H1 (cell line): ENCODE measurements at regions not wholly inside any gene's neighbourhood (a gene's known extent, or its start where the extent isn't known, plus 50 kb on each side); places are given as distances from the start of the nearest gene placed in this dataset.

Source experiments
- CTCF ChIA-PET: fragments of 300-600 bp; sonication (Branson Sonifier 250); formaldehyde crosslinking; loops from one replicate; lab custom pipeline; 2021; ENCODE audit not compliant: partially characterized antibody; lab: Charles Lee
- POLR2A ChIA-PET: fragments of 300-600 bp; sonication (Branson Sonifier 250); formaldehyde crosslinking; loops from one replicate; lab custom pipeline; 2021; ENCODE audit warnings: inconsistent platforms; ENCODE audit not compliant: partially characterized antibody; lab: Charles Lee
- DNase-seq, 2 experiments: peaks; one replicate each; pipeline versions ENCODE4 v3.0.0 to v3.0.0-alpha.2; 2010 to 2022; ENCODE audit warnings: low spot score in 2 of 2, low read depth in 1 of 2, mixed read lengths in 1 of 2
- FAIRE-seq: peaks from 2 replicates; lab custom pipeline; 2011; peaks lifted over from hg19 to GRCh38; lab: Jason Lieb, UNC
- H2AFZ ChIP-seq: 2 replicates; pipeline ENCODE4 v1.8.1; 2012; ENCODE audit warnings: low read length, inconsistent platforms
- H2AK5ac ChIP-seq: 2 replicates; pipeline ENCODE4 v1.6.1; 2013; ENCODE audit warnings: low read depth, low read length
- H2BK120ac ChIP-seq: replicated peaks from 2 replicates; pipeline ENCODE3; 2013; ENCODE audit warnings: low read depth, low read length, inconsistent platforms
- H2BK12ac ChIP-seq: 2 replicates; pipeline ENCODE4 v1.6.1; 2013; ENCODE audit warnings: low read depth, low read length
- H2BK15ac ChIP-seq: 2 replicates; pipeline ENCODE4 v1.6.1; 2013; ENCODE audit warnings: low read length
- H2BK20ac ChIP-seq: 2 replicates; pipeline ENCODE4 v1.6.1; 2013; ENCODE audit warnings: low read length
- H2BK5ac ChIP-seq: 2 replicates; pipeline ENCODE4 v1.6.1; 2013; ENCODE audit warnings: low read depth, low read length
- H3K14ac ChIP-seq: 2 replicates; pipeline ENCODE4 v1.6.1; 2013; ENCODE audit warnings: inconsistent platforms; ENCODE audit not compliant: insufficient read length
- H3K18ac ChIP-seq: 2 replicates; pipeline ENCODE4 v1.6.1; 2013; ENCODE audit warnings: low read length; ENCODE audit errors: extremely low read depth
- H3K23ac ChIP-seq: 2 replicates; pipeline ENCODE4 v1.6.1; 2013; ENCODE audit warnings: inconsistent platforms; ENCODE audit not compliant: insufficient read length
- H3K23me2 ChIP-seq: 2 replicates; pipeline ENCODE4 v1.6.1; 2013; ENCODE audit warnings: low read depth, low read length
- H3K27ac ChIP-seq: 2 replicates; pipeline ENCODE4 v1.6.1; 2011; ENCODE audit warnings: low read depth, low read length, inconsistent platforms
- H3K27me3 ChIP-seq, 4 experiments: replicated peaks in 1 of 4; 1 replicate in 1 of 4; 2 replicates in 3 of 4; pipeline versions ENCODE4 v1.6.1 to v1.8.1; 2011 to 2013; ENCODE audit warnings: low read length in 3 of 4, mild to moderate bottlenecking in 3 of 4, inconsistent platforms in 2 of 4, mixed read lengths in 2 of 4, moderate library complexity in 1 of 4; ENCODE audit not compliant: control insufficient read depth in 3 of 4, insufficient read depth in 3 of 4; ENCODE audit errors: extremely low read depth in 1 of 4
- H3K36me3 ChIP-seq, 4 experiments: 2 replicates each; pipeline versions ENCODE4 v1.6.1 to v1.8.1; 2011 to 2013; ENCODE audit warnings: mild to moderate bottlenecking in 4 of 4, low read length in 3 of 4, moderate library complexity in 2 of 4, control low read depth in 1 of 4, inconsistent platforms in 1 of 4; ENCODE audit not compliant: insufficient read depth in 4 of 4, control insufficient read depth in 2 of 4
- H3K4ac ChIP-seq: replicated peaks from 2 replicates; pipeline ENCODE3; 2013; ENCODE audit warnings: low read length, low read depth, mixed read lengths, inconsistent platforms; ENCODE audit not compliant: insufficient read length
- H3K4me1 ChIP-seq, 4 experiments: replicated peaks in 1 of 4; 1 replicate in 1 of 4; 2 replicates in 3 of 4; pipeline versions ENCODE4 v1.6.1 to v1.8.1; 2011 to 2013; ENCODE audit warnings: low read length in 3 of 4, inconsistent platforms in 2 of 4, mixed read lengths in 1 of 4; ENCODE audit not compliant: insufficient read depth in 4 of 4, control insufficient read depth in 3 of 4
- H3K4me2 ChIP-seq, 2 experiments: 2 replicates each; pipeline versions ENCODE4 v1.6.1 to v1.8.1; 2011 to 2013; ENCODE audit warnings: low read depth in 2 of 2, low read length in 2 of 2, control low read depth in 1 of 2, inconsistent platforms in 1 of 2, mild to moderate bottlenecking in 1 of 2; ENCODE audit not compliant: insufficient read depth in 1 of 2
- H3K4me3 ChIP-seq, 4 experiments: fragments of 200-600, 300-600 bp in 1 of 4; sonication (generic), shearing (Covaris generic), sonication (Bioruptor Twin) in 1 of 4; 2 replicates each; pipeline versions ENCODE4 v1.5.1 to v1.8.1; 2011 to 2016; ENCODE audit warnings: low read length in 4 of 4, low read depth in 3 of 4, control low read depth in 2 of 4, inconsistent platforms in 2 of 4, mild to moderate bottlenecking in 2 of 4, mixed read lengths in 1 of 4, moderate library complexity in 1 of 4; ENCODE audit not compliant: insufficient read depth in 2 of 4; ENCODE audit errors: extremely low read depth in 1 of 4
- H3K56ac ChIP-seq: replicated peaks from 2 replicates; pipeline ENCODE3; 2013; ENCODE audit warnings: low read depth, mild to moderate bottlenecking, mixed read lengths, low read length, inconsistent platforms; ENCODE audit not compliant: insufficient read length
- H3K79me1 ChIP-seq: 2 replicates; pipeline ENCODE4 v1.6.1; 2013; ENCODE audit warnings: low read depth, low read length, control low read depth
- H3K79me2 ChIP-seq, 2 experiments: 2 replicates each; pipeline versions ENCODE4 v1.6.1 to v1.8.1; 2012 to 2013; ENCODE audit warnings: low read length in 2 of 2, mild to moderate bottlenecking in 2 of 2, inconsistent platforms in 1 of 2; ENCODE audit not compliant: insufficient read depth in 2 of 2, control insufficient read depth in 1 of 2
- H3K9ac ChIP-seq, 4 experiments: replicated peaks in 1 of 4; 1 replicate in 1 of 4; 2 replicates in 3 of 4; pipeline versions ENCODE4 v1.6.1 to v1.8.1; 2011 to 2013; ENCODE audit warnings: low read depth in 3 of 4, low read length in 3 of 4, control low read depth in 2 of 4, mild to moderate bottlenecking in 2 of 4, moderate library complexity in 2 of 4, inconsistent platforms in 1 of 4; ENCODE audit errors: extremely low read depth in 1 of 4
- H3K9me3 ChIP-seq, 2 experiments: 2 replicates each; pipeline versions ENCODE4 v1.6.1 to v1.8.1; 2012 to 2013; ENCODE audit warnings: mild to moderate bottlenecking in 2 of 2, moderate library complexity in 2 of 2, control low read depth in 1 of 2, inconsistent platforms in 1 of 2, low read depth in 1 of 2, low read length in 1 of 2, mixed read lengths in 1 of 2; ENCODE audit not compliant: insufficient read depth in 2 of 2
- H4K20me1 ChIP-seq, 2 experiments: replicated peaks in 1 of 2; 2 replicates each; pipeline versions ENCODE3 to v1.8.1; 2011 to 2013; ENCODE audit warnings: inconsistent platforms in 2 of 2, low read length in 2 of 2, mild to moderate bottlenecking in 1 of 2; ENCODE audit not compliant: insufficient read depth in 2 of 2, control insufficient read depth in 1 of 2
- H4K5ac ChIP-seq: 2 replicates; pipeline ENCODE4 v1.6.1; 2013; ENCODE audit warnings: low read length, low read depth, mixed read lengths, inconsistent platforms; ENCODE audit not compliant: insufficient read length
- H4K8ac ChIP-seq: 2 replicates; pipeline ENCODE4 v1.8.0; 2013; ENCODE audit warnings: mild to moderate bottlenecking, moderate library complexity, low read length, inconsistent platforms; ENCODE audit not compliant: insufficient read depth; ENCODE audit errors: extremely low read depth
- H4K91ac ChIP-seq: replicated peaks from 2 replicates; pipeline ENCODE3; 2013; ENCODE audit warnings: low read length, mixed read lengths, inconsistent platforms; ENCODE audit not compliant: insufficient read length
- BRCA1 ChIP-seq: IDR thresholded peaks from 2 replicates; pipeline ENCODE4 v1.6.1; 2012; ENCODE audit warnings: low read depth, low read length, improper control_type of control experiment
- E2F6 ChIP-seq: IDR thresholded peaks from 2 replicates; pipeline ENCODE4 v1.6.1; 2012; ENCODE audit warnings: inconsistent platforms
- MAX ChIP-seq: IDR thresholded peaks from 2 replicates; pipeline ENCODE4 v1.6.1; 2012; ENCODE audit warnings: inconsistent platforms
- WGBS, 2 experiments: shearing (Covaris generic) in 1 of 2; methylation state at CpG; one replicate each; pipeline versions ENCODE4 v1.1.6 to v1.1.7; 2013 to 2015; ENCODE audit warnings: low lambda C conversion rate in 2 of 2, mixed read lengths in 2 of 2, inconsistent platforms in 1 of 2, low coverage in 1 of 2, missing lambda C conversion rate in 1 of 2; ENCODE audit not compliant: insufficient replicate concordance in 2 of 2, insufficient coverage in 1 of 2, insufficient read length in 1 of 2; ENCODE audit errors: extremely low coverage in 1 of 2, missing lambda C conversion rate in 1 of 2; 5-methylcytosine and 5-hydroxymethylcytosine counted together

DNA sequence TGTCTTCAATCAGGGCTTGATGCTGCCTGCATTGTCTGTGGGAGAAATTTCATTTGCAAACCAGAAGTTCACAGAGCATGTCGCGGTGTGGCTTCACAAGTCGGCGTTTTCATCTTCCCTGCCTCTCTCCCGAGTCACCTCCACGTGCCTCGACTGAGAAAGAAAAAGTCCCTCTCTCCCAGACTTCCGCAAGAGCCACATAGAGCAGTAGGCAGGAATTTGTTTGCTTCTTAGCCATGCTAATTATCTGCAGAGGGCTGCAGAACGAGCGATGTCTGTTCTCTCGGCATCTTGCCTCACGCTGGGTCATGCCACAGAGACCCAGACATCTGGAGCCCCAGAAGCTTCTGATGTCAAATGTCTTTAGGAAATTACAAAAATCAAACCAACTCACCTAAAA is 272.2 kb downstream of the TCF7L2 start:
- no peak overlapping the region for H3K18ac ChIP-seq
- TF ChIP-seq BRCA1 (no peak), MAX (0 out of 2 replicates have a peak, but pooled peaks have one; percentile 24), E2F6 (peak; percentile 55)
- H3K27ac ChIP-seq, result no peak overlapping the region
- WGBS, 2 experiments, result 71% methylated on average over 12 of the region's 12 CpGs; no CpG with 5 or more reads in 1 of the 2 experiments
- H3K36me3 ChIP-seq, result no peaks in the 10 kb centered on the region
- ChIA-PET POLR2A (no interaction called here), CTCF (interaction anchor here (1.1 to 1.8 kb wide), 2 partner anchors 13 to 80 kb away, joined by 4 read pairs; no protein-coding TSS in a partner anchor)
- H2BK12ac ChIP-seq, result no peak overlapping the region
- no peaks in the 10 kb centered on the region for H3K4me1 ChIP-seq
- H2AFZ ChIP-seq, result 0 out of 2 replicates have a peak overlapping the region, but pooled peaks have one; percentile 11
- H3K23ac ChIP-seq, result no peak overlapping the region
- H3K14ac ChIP-seq, result no peak overlapping the region
- DNase-seq (peak in 1 of 2 experiments; percentile 44), FAIRE-seq (no peak)
- no peaks in the 10 kb centered on the region for H3K79me1 ChIP-seq
- H4K8ac ChIP-seq, result no peak overlapping the region
- no peak overlapping the region for H2BK5ac ChIP-seq
- no peak overlapping the region for H3K4me3 ChIP-seq
- no peak overlapping the region for H2BK15ac ChIP-seq
- H3K56ac ChIP-seq, result no peak overlapping the region
- peaks cover 0 to 2% (median 2%) of the 10 kb centered on the region in 4 experiments; a peak in 2 of 7 replicates for H3K27me3 ChIP-seq
- no peaks in the 10 kb centered on the region for H3K23me2 ChIP-seq
- no peak overlapping the region for H4K5ac ChIP-seq
- H3K9me3 ChIP-seq, result no peaks in the 10 kb centered on the region
- H3K4ac ChIP-seq, result no peak overlapping the region
- no peak overlapping the region for H3K9ac ChIP-seq
- no peaks in the 10 kb centered on the region for H4K20me1 ChIP-seq
- H3K79me2 ChIP-seq, result no peaks in the 10 kb centered on the region
- H3K4me2 ChIP-seq, result no peak overlapping the region
- H2BK20ac ChIP-seq, result no peak overlapping the region
- H2AK5ac ChIP-seq, result no peak overlapping the region
- H2BK120ac ChIP-seq, result no peak overlapping the region
- H4K91ac ChIP-seq, result no peak overlapping the region
